Lung (tissue), 11 donors: ENCODE measurements at regions not wholly inside any gene's neighbourhood (a gene's known extent, or its start where the extent isn't known, plus 50 kb on each side); places are given as distances from the start of the nearest gene placed in this dataset.

Experiments used
- ATAC-seq: fragments of 200-7000 bp; cut with Tn5 transposase; one replicate; pipeline ENCODE4 v1.9.1; 2020; ENCODE audit warnings: moderate number of reproducible peaks; ENCODE audit not compliant: insufficient read depth, low FRiP score
- DNase-seq, 3 donors: peaks; one replicate each; pipeline ENCODE4 v3.0.0-alpha.2; 2013 to 2017
- H3K27ac ChIP-seq, 2 donors: one replicate each; pipeline ENCODE4 v1.5.1; 2013; ENCODE audit warnings: mild to moderate bottlenecking in 2 of 2, moderate library complexity in 2 of 2, control low read depth in 1 of 2, inconsistent platforms in 1 of 2, low read depth in 1 of 2, low read length in 1 of 2
- H3K27me3 ChIP-seq, 3 donors: one replicate each; pipeline ENCODE4 v1.5.1; 2013; ENCODE audit warnings: low read length in 2 of 3; ENCODE audit not compliant: control insufficient read depth in 3 of 3, insufficient read depth in 3 of 3
- H3K36me3 ChIP-seq, 4 donors: one replicate each; pipeline ENCODE4 v1.5.1; 2013; ENCODE audit warnings: low read length in 4 of 4, mild to moderate bottlenecking in 1 of 4, moderate library complexity in 1 of 4; ENCODE audit not compliant: control insufficient read depth in 4 of 4, insufficient read depth in 4 of 4
- H3K4me1 ChIP-seq, 5 donors: one replicate each; pipeline ENCODE4 v1.5.1; 2013; ENCODE audit warnings: low read length in 5 of 5, mild to moderate bottlenecking in 2 of 5, moderate library complexity in 1 of 5; ENCODE audit not compliant: control insufficient read depth in 5 of 5, insufficient read depth in 5 of 5
- H3K4me3 ChIP-seq: one replicate; pipeline ENCODE4 v1.5.1; 2013; ENCODE audit warnings: mild to moderate bottlenecking, control low read depth, moderate library complexity
- H3K9ac ChIP-seq, 2 donors: one replicate each; pipeline ENCODE4 v1.5.1; 2013; ENCODE audit warnings: low read length in 2 of 2, control low read depth in 1 of 2; ENCODE audit not compliant: insufficient read depth in 1 of 2
- H3K9me3 ChIP-seq, 4 donors: one replicate each; pipeline ENCODE4 v1.5.1; 2013; ENCODE audit warnings: low read length in 3 of 4, mild to moderate bottlenecking in 1 of 4, moderate library complexity in 1 of 4; ENCODE audit not compliant: control insufficient read depth in 4 of 4, insufficient read depth in 3 of 4
- CTCF ChIP-seq: IDR thresholded peaks from 2 replicates; pipeline ENCODE4 v1.5.1; 2012; ENCODE audit warnings: mild to moderate bottlenecking; ENCODE audit errors: control extremely low read depth, extremely low read depth
- WGBS, 2 donors: extraction: QIAGEN DNeasy Blood & Tissue Kit; methylation state at CpG; one replicate each; pipeline ENCODE4 v1.1.7; 2013; 5-methylcytosine and 5-hydroxymethylcytosine counted together
- donor health status: control.
- donor health status: control.
- donor health status: Bipolar disorder and iron deficiency.
- donor health status: healthy.
- donor health status: DM: yes; HTN: yes; CAD: no.

- H3K36me3 ChIP-seq, result no peaks in the 10 kb centered on the region
- DNase-seq (no peak), ATAC-seq (no peak)
- no peak overlapping the region for H3K27ac ChIP-seq
- H3K27me3 ChIP-seq, result no peaks in the 10 kb centered on the region
- H3K9ac ChIP-seq, result no peak overlapping the region
- H3K4me1 ChIP-seq, result no peaks in the 10 kb centered on the region
- H3K4me3 ChIP-seq, result no peak overlapping the region
- no peak for TF ChIP-seq CTCF
- WGBS, 2 donors, result 89 to 91% methylated on average over 2 of the region's 2 CpGs
- H3K9me3 ChIP-seq, result no peaks in the 10 kb centered on the region
These were observed 338.2 kb downstream of the TLE1 start for GRCh38 chr9:81351166-81351565.

- no peaks in the 10 kb centered on the region for H3K9me3 ChIP-seq
- H3K27me3 ChIP-seq, result no peaks in the 10 kb centered on the region
- no peak for TF ChIP-seq CTCF
- DNase-seq, result no peak
- 72 to 92% methylated on average over 3 of the region's 3 CpGs for WGBS, 2 donors
- no peak overlapping the region for H3K9ac ChIP-seq
- ATAC-seq, result no peak
- H3K36me3 ChIP-seq, result no peaks in the 10 kb centered on the region
- H3K27ac ChIP-seq, result no peak overlapping the region
- no peaks in the 10 kb centered on the region for H3K4me1 ChIP-seq
- H3K4me3 ChIP-seq, result no peak overlapping the region
These were observed 345.0 kb downstream of the TLE1 start for GRCh38 chr9:81344366-81344765.

- DNase-seq (no peak), ATAC-seq (no peak)
- Histone ChIP-seq H3K9me3 (peaks cover 0 to 5% (median 0%) of the 10 kb centered on the region in 4 donors), H3K27me3 (no peaks in the 10 kb centered on the region), H3K9ac (no peak overlapping the region), H3K4me3 (no peak overlapping the region), H3K36me3 (no peaks in the 10 kb centered on the region), H3K4me1 (peaks cover 0 to 4% (median 0%) of the 10 kb centered on the region in 5 donors), H3K27ac (no peak overlapping the region)
- 79 to 87% methylated on average over 3 of the region's 3 CpGs for WGBS, 2 donors
- no peak for TF ChIP-seq CTCF
These were observed 353.4 kb downstream of the TLE1 start for GRCh38 chr9:81335879-81336421.

- WGBS, 2 donors, result 93 to 98% methylated on average over 3 of the region's 3 CpGs
- H3K9me3 ChIP-seq, result peaks cover 0 to 5% (median 2%) of the 10 kb centered on the region in 4 donors
- ATAC-seq (no peak), DNase-seq (no peak)
- no peaks in the 10 kb centered on the region for H3K27me3 ChIP-seq
- no peaks in the 10 kb centered on the region for H3K36me3 ChIP-seq
- H3K4me3 ChIP-seq, result no peak overlapping the region
- H3K27ac ChIP-seq, result no peak overlapping the region
- no peaks in the 10 kb centered on the region for H3K4me1 ChIP-seq
- H3K9ac ChIP-seq, result no peak overlapping the region
- TF ChIP-seq CTCF, result no peak
These were observed 367.8 kb downstream of the TLE1 start for GRCh38 chr9:81321551-81321950.
